Panc1 (cell line): ENCODE measurements at regions not wholly inside any gene's neighbourhood (a gene's known extent, or its start where the extent isn't known, plus 50 kb on each side); places are given as distances from the start of the nearest gene placed in this dataset.

ENCODE experiments used
- ATAC-seq: fragments of 200-7000 bp; cut with Tn5 transposase; 2 replicates; pipeline ENCODE4 v1.9.1; 2020; ENCODE audit warnings: mild to moderate bottlenecking, moderate library complexity
- BruUV-seq: library from RNA; stranded (reverse); fragments of 400-500 nt; replicated peaks from 2 replicates; lab custom pipeline; 2021; lab: Mats Ljungman, UMichigan
- CTCF ChIA-PET: fragments of 300-600 bp; sonication (Branson Sonifier 250); formaldehyde crosslinking; loops from one replicate; lab custom pipeline; 2022; ENCODE audit warnings: antibody characterized with exemption; lab: Charles Lee
- POLR2A ChIA-PET: fragments of 300-600 bp; sonication (Branson Sonifier 250); formaldehyde crosslinking; loops from one replicate; lab custom pipeline; 2022; ENCODE audit warnings: antibody characterized with exemption; lab: Charles Lee
- DNase-seq: peaks from one replicate; pipeline ENCODE4 v3.0.0-alpha.2; 2010; ENCODE audit warnings: low read depth, low spot score
- H3K27ac ChIP-seq: 2 replicates; pipeline ENCODE4 v1.5.1; 2011; ENCODE audit warnings: mild to moderate bottlenecking, low read length, inconsistent platforms
- H3K27me3 ChIP-seq: fragments of 200-500 bp; sonication (Bioruptor generic); 2 replicates; pipeline ENCODE4 v1.6.0; 2014; ENCODE audit warnings: low read length, inconsistent platforms; ENCODE audit not compliant: control insufficient read depth, insufficient read depth
- H3K36me3 ChIP-seq: fragments of 200-500 bp; sonication (Bioruptor generic); 2 replicates; pipeline ENCODE4 v1.5.1; 2014; ENCODE audit warnings: inconsistent platforms, mild to moderate bottlenecking, low read length, moderate library complexity; ENCODE audit not compliant: control insufficient read depth, insufficient read depth
- H3K4me1 ChIP-seq: 2 replicates; pipeline ENCODE4 v1.5.1; 2011; ENCODE audit warnings: inconsistent platforms, mild to moderate bottlenecking, low read length, moderate library complexity; ENCODE audit not compliant: control insufficient read depth, insufficient read depth
- H3K4me3 ChIP-seq, 2 experiments: 2 replicates each; pipeline ENCODE4 v1.5.1; 2011 to 2012; ENCODE audit warnings: low read depth in 2 of 2, low read length in 2 of 2, mild to moderate bottlenecking in 2 of 2, inconsistent platforms in 1 of 2, moderate library complexity in 1 of 2
- H3K9me3 ChIP-seq: fragments of 200-500 bp; sonication (Bioruptor generic); 2 replicates; pipeline ENCODE4 v1.5.1; 2014; ENCODE audit warnings: low read depth, mild to moderate bottlenecking, inconsistent platforms, low read length, moderate library complexity; ENCODE audit not compliant: control insufficient read depth, insufficient read depth
- CTCF ChIP-seq: fragments of 450-650 bp; IDR thresholded peaks from 2 replicates; pipeline ENCODE4 v1.5.1; 2017; ENCODE audit warnings: mild to moderate bottlenecking
- POLR2AphosphoS5 ChIP-seq: IDR thresholded peaks from 2 replicates; pipeline ENCODE4 v1.6.1; 2012; ENCODE audit warnings: mild to moderate bottlenecking, low read depth, low read length, moderate library complexity
- REST ChIP-seq, 2 experiments: IDR thresholded peaks; 2 replicates each; pipeline ENCODE4 v1.6.1; 2011 to 2012; ENCODE audit warnings: low read depth in 2 of 2, control low read depth in 1 of 2, low read length in 1 of 2, mild to moderate bottlenecking in 1 of 2, moderate library complexity in 1 of 2; ENCODE audit not compliant: insufficient read depth in 1 of 2
- SIN3A ChIP-seq: IDR thresholded peaks from 2 replicates; pipeline ENCODE4 v1.6.1; 2012; ENCODE audit warnings: low read depth, mild to moderate bottlenecking, low read length, moderate library complexity, borderline replicate concordance; ENCODE audit not compliant: insufficient read depth
- TCF7L2 ChIP-seq: IDR thresholded peaks from 2 replicates; pipeline ENCODE4 v1.6.1; 2011; ENCODE audit warnings: mild to moderate bottlenecking, low read depth, low read length, inconsistent platforms
- in situ Hi-C: cut with HindIII; loops from 2 replicates; pipeline ENCODE4 v1.10.0; 2016; ENCODE audit warnings: low sequenced_read_pairs, low pct_unique_long_range_greater_than_20kb
- intact Hi-C: fragments of 100-400 bp; cut with micrococcal nuclease; formaldehyde crosslinking; loops from one replicate; pipeline ENCODE4 v1.10.0; 2022; ENCODE audit not compliant: unreplicated experiment

GRCh38 chr9:1492156-1492555 lies 442.0 kb downstream of the DMRT2 start:
- Histone ChIP-seq H3K4me3 (no peak overlapping the region), H3K4me1 (no peaks in the 10 kb centered on the region), H3K9me3 (no peaks in the 10 kb centered on the region), H3K27me3 (no peaks in the 10 kb centered on the region), H3K36me3 (no peaks in the 10 kb centered on the region), H3K27ac (no peak overlapping the region)
- ATAC-seq (no peak), DNase-seq (no peak)
- CTCF ChIA-PET: no interaction called here
- BruUV-seq: no TSS peak
- intact Hi-C loops (no loop called here), in situ Hi-C loops (no loop called here)
- TF ChIP-seq CTCF (no peak), SIN3A (no peak), REST (IDR thresholded peaks at IDR 0.05; ENCODE audit: insufficient read depth in 1 of 2, low read depth in 2 of 2, low read length in 1 of 2) (no peak), TCF7L2 (no peak)
- POLR2A ChIA-PET: no interaction called here

GRCh38 chr9:1495282-1496030 lies 445.3 kb downstream of the DMRT2 start:
- in situ Hi-C loops (no loop called here), intact Hi-C loops (no loop called here)
- CTCF ChIA-PET: no interaction called here
- BruUV-seq: no TSS peak
- Histone ChIP-seq H3K27me3 (no peaks in the 10 kb centered on the region), H3K4me1 (no peaks in the 10 kb centered on the region), H3K27ac (no peak overlapping the region), H3K4me3 (no peak overlapping the region), H3K9me3 (no peaks in the 10 kb centered on the region), H3K36me3 (no peaks in the 10 kb centered on the region)
- POLR2A ChIA-PET: no interaction called here
- TF ChIP-seq CTCF (no peak), SIN3A (no peak), TCF7L2 (no peak), POLR2AphosphoS5 (no peak), REST (IDR thresholded peaks at IDR 0.05; ENCODE audit: insufficient read depth in 1 of 2, low read depth in 2 of 2, low read length in 1 of 2) (no peak)
- ATAC-seq (no peak), DNase-seq (no peak)
